CMK (cell line): ENCODE measurements at regions not wholly inside any gene's neighbourhood (a gene's known extent, or its start where the extent isn't known, plus 50 kb on each side); places are given as distances from the start of the nearest gene placed in this dataset.

ENCODE experiments used
- DNase-seq: peaks from one replicate; pipeline ENCODE4 v3.0.0-alpha.2; 2010; ENCODE audit warnings: low read depth

DNA sequence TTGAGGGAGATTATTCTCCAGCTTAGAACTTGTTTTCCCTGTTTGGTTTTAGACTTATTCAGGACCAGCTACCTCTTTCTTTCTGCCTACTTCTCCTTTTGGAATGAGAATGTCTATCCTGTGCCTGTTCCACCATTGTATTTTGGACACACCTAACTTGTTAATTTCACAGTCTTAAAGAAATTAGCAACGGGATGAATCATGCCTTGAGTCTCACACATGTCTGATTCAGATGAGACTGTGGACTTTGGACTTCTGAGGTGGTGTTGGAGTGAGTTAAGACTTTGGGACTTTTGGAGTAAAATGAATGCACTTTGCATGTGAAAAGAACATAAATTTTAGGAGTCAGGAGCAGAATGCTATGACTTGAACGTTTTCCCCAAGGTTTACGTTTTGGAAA lies 581.4 kb downstream of the CDH11 start:
- DNase-seq = no peak

DNA sequence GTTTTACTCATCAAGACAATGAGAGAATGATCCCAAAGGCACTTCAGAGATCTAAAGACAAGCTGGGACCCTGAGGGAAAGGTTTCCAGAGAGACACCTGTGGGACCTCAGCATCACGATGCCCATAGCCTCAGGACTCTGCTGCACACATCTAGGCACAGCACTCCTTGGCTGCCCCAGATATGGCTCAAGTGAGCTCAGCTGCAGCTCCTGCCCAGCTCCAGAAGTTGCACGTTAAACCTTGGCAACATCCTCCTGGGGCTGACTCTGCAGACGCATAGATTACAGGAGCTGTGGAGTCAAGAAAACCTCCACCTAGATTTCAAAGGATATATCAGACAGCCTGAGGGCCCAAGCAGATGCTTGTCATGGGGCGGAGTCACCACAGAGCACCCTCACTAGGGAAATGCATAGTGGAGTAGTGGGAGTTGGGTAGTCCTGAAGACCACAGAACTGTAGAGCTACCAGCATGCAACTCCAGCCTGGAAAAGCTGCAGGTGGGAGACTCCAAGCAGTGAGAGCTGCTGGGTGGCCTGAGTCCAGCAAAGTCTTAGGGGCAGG lies 582.0 kb downstream of the CDH11 start:
- DNase-seq = no peak

DNA sequence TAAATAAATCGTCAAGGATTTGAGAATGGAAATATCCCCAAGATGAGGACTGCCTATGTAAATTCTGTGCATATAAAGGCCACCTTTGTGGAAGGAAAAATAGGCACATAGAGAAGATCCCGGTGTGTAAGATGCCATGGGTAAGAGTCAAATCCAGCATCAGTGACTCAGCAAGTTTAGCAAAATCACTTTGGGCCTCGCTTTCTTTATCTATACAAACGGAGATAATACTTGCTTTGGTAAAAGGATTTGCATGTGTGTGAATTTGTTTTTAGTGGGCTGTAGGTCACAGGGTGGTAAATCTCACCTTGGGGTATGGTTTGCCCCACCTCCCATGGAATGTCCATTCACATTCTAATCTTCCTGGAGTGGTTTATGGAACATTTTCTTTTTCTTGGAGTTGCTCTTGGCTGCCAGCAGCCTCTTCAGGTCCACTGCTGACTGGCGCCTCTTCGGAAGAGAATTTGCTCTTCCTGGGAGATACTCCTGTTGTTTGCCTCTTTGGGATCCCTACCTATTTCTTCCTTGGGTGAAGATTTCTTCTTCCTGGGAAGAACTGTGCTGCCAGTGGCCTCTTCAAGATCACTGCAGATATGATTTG lies 587.6 kb downstream of the CDH11 start:
- DNase-seq = no peak

DNA sequence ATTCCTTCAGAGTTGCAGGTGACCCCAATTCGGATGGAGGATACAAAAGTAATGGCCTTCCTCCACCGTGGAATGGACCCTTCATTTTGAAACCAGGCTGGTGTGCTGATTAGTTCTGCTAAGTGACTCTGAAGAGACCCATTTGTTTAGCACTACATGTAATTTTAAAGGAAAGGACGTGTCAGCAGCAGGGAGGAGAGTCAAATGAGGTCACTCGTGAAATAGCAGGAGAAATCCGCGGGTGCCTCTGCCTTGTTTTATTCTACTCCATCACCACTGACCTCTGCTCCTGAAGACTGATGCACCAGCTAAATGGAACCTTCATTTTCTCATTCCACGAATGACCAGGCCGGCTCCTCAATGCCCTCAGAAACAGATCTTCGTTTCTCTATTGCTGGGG lies 589.2 kb downstream of the CDH11 start:
- DNase-seq = no peak

DNA sequence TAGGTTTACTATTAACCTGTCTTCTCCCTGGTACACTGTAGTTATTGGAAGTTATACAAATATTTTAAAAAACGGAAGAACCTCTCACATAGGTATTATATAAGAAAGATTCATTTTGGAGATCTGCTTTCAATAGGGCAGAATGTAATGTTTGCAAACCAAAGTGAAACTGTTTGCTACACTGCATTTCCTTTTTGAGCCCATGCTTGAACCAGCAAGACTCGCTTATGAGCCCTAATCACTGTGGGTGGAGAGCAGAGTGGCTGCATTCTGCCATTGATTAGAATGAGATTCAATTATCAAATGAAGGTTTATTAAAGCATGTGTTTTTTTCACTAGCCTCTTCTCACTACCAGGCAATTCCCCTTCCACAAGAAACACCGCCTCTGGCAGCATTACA lies 589.7 kb downstream of the CDH11 start:
- DNase-seq = no peak

DNA sequence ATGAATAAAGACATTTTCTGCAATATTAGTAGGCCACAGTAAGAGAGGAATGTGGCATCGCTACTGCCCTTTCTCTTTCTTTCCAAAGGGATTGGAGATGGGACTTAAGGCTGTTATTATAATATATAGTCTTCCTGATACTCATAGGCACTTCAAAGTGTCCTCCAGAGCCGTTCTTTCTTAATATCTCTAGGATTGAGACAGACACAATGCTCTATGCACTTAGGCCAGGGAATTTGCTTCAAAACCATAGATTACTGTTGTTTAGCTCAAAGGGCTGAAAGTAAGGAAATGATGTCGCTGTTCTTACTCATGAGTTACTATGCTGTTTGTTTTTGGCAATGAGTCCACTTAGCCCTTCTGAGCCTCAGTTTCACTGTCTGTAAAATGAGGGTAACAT lies 590.5 kb downstream of the CDH11 start:
- no peak for DNase-seq

DNA sequence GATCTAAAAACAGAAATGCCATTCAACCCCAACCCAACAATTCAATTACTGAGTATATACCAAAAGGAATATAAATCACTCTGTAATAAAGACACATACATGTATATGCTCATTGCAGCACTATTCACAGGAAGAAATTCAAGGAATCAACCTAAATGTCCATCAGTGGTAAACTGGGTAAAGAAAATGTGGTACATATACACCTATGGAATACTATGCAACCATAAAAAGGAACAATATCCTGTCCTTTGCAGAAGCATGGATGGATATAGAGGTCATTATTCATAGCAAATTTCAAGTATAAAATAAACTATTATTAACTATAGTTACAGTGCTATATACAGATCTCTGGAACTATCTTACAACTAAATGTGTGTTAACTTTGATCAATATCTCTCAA lies 599.3 kb downstream of the CDH11 start:
- DNase-seq = no peak

DNA sequence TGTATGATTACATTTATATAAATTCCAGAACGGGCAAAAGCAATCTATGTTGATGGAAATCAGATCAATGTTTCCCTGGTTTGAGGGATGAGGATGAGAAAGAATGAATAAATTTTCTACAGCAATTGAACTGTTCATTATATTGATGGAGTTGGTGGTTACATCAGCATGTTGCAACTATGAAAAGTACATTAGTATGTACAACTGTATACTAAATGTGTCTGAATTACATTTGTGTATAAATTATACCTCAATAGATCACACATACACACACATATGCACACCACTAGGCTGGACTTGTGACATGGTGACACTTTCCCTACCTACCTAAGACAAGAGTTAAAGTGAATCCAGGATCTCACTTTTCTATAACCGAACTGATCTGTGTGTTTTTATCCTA lies 608.0 kb downstream of the CDH11 start:
- no peak for DNase-seq

DNA sequence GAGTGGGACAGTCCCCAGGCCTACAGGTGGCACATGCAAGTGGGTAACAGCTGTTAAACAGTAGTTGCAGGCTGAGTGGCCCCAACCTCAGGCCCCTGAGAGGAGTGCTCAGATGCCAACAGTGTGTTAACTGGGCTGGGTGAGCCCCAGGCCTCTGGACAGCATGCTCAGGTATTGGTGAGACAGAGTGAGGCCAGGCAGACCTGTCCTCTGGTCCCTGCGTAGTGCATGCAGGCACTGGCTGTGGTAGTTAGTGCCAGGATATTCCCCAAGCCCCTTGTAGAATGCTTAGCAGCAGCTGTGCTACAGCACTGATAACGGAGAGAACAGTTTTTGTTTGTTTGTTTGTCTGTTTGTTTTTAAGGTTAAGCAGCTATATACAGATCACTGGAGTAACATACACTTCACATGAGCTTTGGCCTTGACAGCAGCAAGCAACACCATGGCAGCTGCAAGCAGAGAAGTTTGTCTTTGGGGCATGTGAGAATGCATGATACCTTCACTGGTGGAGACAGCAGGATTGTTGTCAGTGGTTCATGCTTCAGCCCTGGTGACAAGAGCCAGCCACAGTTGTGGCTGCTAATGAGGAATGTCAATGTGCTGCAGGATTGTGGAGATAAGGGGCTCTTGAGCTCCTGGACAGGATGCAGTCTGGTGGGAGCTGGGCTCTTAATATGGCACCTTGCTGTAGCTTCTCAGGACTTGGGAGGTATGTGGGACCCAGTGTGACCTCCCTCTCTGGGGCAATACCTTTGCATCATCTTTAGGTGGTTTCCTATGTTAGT lies 614.4 kb downstream of the CDH11 start:
- no peak for DNase-seq

DNA sequence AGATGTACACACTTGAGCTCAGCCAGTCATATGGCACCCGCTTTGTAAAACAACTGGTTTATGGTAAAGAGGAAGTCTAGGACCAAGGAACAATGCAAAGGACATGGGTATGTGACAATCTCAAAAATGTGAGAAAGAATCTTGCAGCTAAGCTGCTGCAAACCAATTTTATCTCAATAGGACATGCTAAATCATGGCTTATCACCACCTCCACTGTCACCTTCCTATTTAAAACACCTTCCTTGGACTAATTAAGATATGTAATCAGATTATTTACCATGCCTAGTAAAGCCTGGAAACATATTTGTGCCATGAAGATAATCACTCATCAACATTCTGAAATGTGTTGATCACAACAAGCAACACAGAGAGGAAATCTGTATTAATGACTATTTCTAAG lies 622.7 kb downstream of the CDH11 start:
- no peak for DNase-seq

DNA sequence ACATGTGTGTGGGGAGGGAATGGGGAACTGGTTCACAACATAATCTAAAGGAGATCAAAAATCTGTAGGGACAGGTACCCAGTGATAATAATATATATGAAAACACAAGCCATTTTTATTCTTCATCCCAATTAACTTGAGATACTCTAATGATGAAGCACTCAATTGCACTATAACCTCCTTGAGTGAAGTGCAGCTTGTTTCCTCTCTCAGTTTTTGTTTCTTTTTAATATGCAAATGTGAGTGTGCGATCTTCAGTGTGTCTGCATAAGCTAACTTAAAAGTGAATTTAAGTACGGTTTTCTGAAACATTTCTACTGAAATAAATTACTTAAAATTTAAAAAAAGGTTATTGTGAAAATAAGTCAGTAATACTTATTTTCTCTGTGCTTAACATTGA lies 623.5 kb downstream of the CDH11 start:
- no peak for DNase-seq

DNA sequence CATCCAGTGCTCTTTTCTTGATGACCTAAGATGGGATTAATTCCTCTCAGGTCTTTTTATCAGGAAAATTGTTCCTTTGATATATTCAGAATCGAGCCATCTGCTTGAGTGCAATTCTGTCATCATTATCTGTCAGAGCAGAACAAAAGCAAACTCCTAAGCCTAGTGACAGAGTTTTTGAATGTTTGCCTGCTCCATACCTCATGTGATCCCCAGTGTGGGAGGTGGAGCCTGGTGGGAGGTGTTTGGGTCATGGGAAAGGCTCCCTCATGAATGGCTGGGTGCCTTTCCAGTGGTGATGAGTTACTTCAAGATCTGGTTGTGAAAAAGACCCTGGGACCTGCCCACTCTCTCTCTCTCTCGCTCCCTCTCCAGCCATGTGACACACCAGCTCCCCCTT lies 628.2 kb downstream of the CDH11 start:
- DNase-seq = no peak

DNA sequence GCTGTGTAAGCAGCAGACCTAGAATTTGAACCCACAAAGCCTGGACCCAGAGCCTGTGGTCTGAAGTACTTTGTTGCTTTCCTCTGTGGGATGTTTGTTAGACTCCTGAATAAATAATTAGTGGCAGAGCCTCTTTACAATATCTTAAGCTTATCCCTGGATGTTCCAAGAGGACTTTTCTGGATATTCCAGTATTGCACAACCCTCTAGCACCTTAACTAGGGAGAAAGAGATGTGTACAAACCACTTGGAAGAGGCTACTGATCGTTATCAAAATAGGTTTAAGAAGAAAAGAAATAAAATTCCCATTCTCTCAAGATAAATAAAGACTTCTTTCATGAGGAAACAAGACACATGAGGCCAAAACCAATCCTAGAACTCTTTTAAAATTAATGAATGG lies 632.4 kb downstream of the CDH11 start:
- DNase-seq = no peak

DNA sequence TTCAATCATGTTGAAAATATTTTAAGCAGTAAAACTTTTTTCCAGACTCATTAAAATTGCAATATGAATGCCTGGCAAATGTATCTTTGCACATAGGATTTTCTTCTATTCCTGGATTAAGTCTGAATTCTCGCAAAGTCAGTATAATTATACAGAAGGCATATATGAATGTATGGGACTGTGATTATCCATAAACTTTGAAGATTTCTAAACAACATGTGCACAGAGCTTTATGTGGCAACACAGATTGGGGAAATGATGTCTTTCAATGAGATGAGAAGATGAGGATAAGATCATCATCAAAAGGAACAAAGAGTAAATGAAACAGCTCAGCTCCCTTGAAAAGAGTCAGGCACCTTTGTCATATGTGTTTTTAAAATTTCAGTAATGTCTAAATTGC lies 635.3 kb downstream of the CDH11 start:
- no peak for DNase-seq

DNA sequence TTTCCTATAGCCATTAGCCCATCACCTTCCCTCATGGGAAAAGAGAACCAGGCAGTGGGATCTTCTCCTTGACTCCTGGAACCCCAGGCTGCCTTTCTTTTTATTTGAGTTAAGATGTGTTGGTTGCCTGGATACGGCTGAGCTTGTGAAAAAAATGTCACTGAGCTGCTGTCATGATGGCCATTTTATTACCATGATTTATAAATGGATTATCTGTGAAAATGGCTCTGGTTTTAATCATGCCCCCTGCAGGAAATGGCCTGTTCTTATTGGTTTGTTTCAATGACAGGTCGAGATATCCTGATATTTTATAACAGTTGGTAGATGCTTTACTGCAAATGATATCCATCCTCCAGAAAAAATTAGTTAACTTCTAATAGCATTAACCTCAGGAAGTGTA lies 640.4 kb downstream of the CDH11 start:
- no peak for DNase-seq

DNA sequence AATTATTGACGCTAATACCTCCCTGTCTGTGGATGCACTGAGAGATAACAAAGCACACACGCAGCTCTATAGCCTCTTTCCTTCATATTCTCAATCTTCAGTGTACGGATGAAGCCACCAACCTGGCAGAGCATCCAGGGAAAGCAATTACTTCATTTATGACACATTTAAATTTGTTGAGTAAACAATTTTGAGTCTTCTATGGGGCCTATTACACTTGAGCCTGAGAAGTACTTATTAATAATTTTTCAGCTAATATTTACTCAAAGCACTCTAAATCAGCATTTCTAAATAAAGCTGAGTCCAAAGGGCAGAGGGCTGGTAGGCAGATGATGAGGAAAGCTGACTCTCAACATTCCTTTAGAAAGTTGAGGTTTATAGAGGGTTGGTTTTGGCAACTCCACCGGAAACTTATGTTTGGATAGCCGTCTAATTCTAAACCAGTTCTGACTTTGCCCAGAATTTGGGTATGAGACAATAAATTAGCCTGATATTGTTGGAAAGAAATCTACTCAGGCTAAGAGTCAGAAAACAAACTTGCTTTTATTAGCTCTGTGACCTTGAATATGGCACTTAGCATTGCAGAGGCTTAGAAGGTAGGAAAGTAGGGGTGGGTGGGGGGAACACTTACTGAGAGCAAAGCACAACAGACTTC lies 643.5 kb downstream of the CDH11 start:
- DNase-seq = no peak

DNA sequence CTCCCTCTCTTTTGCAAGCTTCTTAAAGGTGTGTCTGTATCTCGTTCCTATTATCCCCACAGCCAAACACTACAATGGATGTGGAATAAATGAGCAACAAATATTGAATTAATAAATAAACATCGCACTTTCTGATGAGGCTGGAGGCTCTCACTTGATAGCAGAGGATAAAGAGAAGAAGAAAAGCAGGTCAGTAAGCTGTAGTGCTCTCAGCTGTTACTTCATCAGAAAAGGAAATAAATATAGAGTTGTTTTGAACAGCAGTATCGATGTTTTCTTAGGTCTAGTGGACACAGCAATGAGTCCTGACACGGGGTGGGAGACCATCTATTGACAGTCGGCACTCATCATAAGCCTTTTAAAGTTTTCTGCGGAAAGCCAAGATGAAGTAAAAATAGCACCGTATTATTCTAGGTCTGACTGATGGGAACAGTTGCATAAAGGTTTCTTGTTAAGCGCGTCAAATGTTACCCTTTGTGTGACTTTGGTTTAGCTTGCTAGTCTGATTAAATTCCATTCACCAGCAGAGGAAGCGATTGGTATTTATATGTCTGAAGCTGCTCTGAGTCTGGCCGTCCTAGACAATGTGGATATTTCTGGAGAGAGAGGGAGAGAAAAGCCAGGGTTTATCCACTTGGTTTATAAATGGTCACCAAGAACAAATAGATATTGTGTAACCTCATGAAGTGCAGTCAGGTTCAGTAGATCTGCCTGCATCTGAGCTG lies 646.1 kb downstream of the CDH11 start:
- DNase-seq = no peak

DNA sequence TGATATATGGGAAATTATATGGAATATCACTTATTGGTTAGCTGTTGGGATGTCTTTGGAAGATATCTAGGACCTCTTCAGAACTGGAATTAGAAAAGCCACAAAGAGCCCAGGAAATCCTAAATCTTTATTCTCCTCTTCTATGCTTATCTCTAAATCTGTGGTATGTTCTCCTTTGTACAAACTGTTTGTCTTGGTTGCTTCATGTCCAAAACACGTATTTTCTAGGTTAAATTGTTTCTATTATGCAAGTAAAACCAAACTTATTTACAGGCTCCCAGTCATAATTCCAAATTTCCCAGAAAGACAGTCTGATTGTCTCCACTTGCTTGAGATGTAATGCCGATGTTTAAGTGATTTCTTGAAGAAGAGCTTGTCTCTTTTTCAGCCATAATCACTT lies 650.9 kb downstream of the CDH11 start:
- DNase-seq = no peak

DNA sequence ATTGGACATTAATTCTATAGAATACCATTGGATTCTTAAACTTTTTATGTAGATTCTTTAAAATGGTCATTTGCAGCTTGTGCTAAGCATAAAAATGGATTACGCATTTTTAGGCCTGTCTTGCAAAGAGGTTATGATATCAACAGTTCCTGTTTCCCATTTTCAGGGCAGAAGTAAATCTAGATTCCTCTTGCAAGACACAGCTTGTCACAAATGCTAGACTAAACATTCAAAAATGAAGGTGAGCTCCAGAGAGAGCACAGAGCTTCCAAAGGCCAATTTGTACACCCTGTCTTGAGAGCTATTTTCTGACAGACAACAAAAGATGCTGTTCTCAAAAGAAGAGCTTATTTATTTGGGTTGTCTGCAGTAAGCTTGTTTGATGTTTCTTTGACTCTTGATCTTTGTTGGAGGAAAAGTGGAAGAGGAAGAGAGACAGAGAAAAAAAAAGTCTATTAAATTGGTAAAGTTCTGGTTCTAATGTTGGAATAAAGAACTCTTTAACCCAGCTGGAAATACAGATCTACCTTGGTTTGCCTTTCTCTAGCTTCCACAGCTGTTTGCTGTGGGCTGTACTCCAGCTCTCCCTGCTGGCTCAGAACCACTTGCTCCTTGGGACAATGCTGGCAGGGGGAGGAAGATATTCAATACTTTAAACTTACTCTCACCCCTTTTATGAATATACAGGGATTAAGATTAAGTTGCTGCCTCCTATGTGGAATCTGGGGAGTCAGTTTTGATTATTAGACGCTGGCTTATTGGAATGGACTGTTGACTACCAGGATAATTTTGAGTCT lies 651.8 kb downstream of the CDH11 start:
- no peak for DNase-seq

DNA sequence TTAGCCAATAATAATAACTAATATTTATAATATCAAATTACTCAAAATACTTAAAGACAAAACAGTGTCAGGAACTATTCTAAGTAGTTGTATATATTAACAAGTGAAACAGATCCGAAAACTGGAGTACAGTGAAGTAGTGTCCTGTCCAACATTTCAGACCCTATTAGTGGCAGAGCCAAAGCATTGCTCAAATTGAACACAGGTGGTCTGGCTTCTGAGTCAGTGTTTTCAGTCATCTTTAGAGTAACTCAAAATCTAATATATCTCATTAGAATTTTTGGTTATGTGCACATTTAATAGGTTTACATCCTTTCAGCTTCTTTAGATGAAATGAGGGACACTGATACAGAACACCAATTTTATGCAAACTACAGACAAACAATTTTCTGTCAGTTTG lies 652.5 kb downstream of the CDH11 start:
- DNase-seq = no peak

DNA sequence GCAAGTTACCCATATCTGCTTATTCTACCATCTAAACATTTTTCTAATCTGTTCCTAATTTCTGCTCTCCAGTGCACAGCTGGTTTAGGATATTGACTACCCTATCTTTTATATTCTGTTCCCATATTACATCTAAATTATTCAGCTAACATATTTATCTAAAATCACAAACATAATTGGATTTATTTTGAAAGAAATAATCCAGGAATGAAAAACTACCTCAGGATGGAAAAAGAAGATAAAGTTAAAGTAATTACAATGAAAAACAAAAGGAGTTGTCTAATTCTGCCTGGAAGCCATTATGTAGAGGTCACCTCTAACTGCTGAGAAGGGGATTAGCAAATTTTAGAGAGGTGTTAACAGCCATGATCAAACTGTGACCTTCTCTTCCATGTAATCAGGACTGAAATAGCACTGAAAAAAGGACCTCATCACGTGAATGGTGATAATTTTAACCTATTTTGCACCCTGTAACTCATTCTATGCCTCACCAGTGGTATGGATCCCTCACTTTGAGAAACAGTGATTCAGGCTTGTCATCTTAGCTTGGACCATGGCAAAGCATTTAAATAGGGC lies 653.3 kb downstream of the CDH11 start:
- no peak for DNase-seq
